ENCODE measurements at regions not wholly inside any gene's neighbourhood (a gene's known extent, or its start where the extent isn't known, plus 50 kb on each side); places are given as distances from the start of the nearest gene placed in this dataset.
"Not testable (repeated sequence)": the region's sequence is repeated elsewhere in the genome, so short reads cannot be mapped to it uniquely, and the experiment has no call there.

DNA sequence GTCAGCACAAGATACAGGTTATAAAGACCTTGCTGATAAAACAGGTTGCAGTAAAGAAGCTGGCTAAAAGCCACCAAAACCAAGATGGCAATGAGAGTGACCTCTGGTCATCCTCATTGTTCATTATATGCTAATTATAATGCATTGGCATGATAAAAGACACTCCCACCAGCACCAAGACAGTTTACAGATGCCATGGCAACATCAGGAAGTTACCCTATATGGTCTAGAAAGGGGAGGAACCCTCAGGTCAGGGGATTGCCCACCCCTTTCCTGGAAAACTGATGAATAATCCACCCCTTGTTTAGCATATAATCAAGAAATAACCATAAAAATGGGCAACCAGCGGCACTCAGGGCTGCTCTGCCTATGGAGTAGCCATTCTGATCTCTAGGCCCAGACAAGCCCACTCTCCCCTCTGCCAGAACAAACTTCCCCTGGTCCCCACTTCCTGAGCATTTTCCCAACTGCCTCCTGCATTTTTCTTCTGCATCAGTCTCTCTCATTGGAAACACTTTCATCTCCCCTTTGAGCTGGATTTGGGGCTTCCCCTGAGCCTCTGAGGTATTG lies 215.3 kb upstream of the SDK2 start:
- H3K23ac ChIP-seq (ENCODE audit: insufficient read length); H3K4me2 ChIP-seq (ENCODE audit: insufficient read depth in 1 of 2, low read depth in 2 of 2, low read length in 2 of 2); H2BK5ac ChIP-seq (ENCODE audit: low read depth, low read length); H4K8ac ChIP-seq (ENCODE audit: extremely low read depth, insufficient read depth, low read length); H3K4me1 ChIP-seq (replicated peaks in 1 of 4; ENCODE audit: control insufficient read depth in 3 of 4, insufficient read depth in 4 of 4, low read length in 3 of 4); H3K79me2 ChIP-seq (ENCODE audit: control insufficient read depth in 1 of 2, insufficient read depth in 2 of 2, low read length in 2 of 2); H3K27me3 ChIP-seq (replicated peaks in 1 of 4; ENCODE audit: control insufficient read depth in 3 of 4, extremely low read depth in 1 of 4, insufficient read depth in 3 of 4, low read length in 3 of 4); H3K79me1 ChIP-seq (ENCODE audit: low read depth, low read length); POLR2A ChIA-PET (ENCODE audit: partially characterized antibody); H3K36me3 ChIP-seq (ENCODE audit: control insufficient read depth in 2 of 4, insufficient read depth in 4 of 4, low read length in 3 of 4); H2AK5ac ChIP-seq (ENCODE audit: low read depth, low read length); H3K9me3 ChIP-seq (ENCODE audit: insufficient read depth in 2 of 2, low read depth in 1 of 2, low read length in 1 of 2); H3K9ac ChIP-seq (replicated peaks in 1 of 4; ENCODE audit: extremely low read depth in 1 of 4, low read depth in 3 of 4, low read length in 3 of 4); H4K91ac ChIP-seq (replicated peaks; ENCODE audit: insufficient read length, low read length); H3K23me2 ChIP-seq (ENCODE audit: low read depth, low read length); FAIRE-seq; H2BK15ac ChIP-seq (ENCODE audit: low read length); H3K27ac ChIP-seq (ENCODE audit: low read depth, low read length); H4K5ac ChIP-seq (ENCODE audit: insufficient read length, low read depth, low read length); H2BK12ac ChIP-seq (ENCODE audit: low read depth, low read length); H2BK20ac ChIP-seq (ENCODE audit: low read length); H3K56ac ChIP-seq (replicated peaks; ENCODE audit: insufficient read length, low read depth, low read length); H2AFZ ChIP-seq (ENCODE audit: low read length); H3K4me3 ChIP-seq (ENCODE audit: extremely low read depth in 1 of 4, insufficient read depth in 2 of 4, low read depth in 3 of 4, low read length in 4 of 4); H2BK120ac ChIP-seq (replicated peaks; ENCODE audit: low read depth, low read length); H3K4ac ChIP-seq (replicated peaks; ENCODE audit: insufficient read length, low read depth, low read length); H4K20me1 ChIP-seq (replicated peaks in 1 of 2; ENCODE audit: control insufficient read depth in 1 of 2, insufficient read depth in 2 of 2, low read length in 2 of 2); H3K18ac ChIP-seq (ENCODE audit: extremely low read depth, low read length); H3K14ac ChIP-seq (ENCODE audit: insufficient read length); DNase-seq (ENCODE audit: low read depth in 1 of 2, low spot score in 2 of 2): not testable (repeated sequence)
- CTCF ChIA-PET (ENCODE audit: partially characterized antibody): interaction anchor here (1.1 to 1.2 kb wide), 2 partner anchors 97 to 113 kb away, joined by 3 to 4 read pairs; no protein-coding TSS in a partner anchor
- 83% methylated on average over 1 of the region's 1 CpG; no CpG with 5 or more reads in 1 of the 2 experiments for WGBS, 2 experiments (ENCODE audit: extremely low coverage in 1 of 2, insufficient coverage in 1 of 2, insufficient read length in 1 of 2, insufficient replicate concordance in 2 of 2, low coverage in 1 of 2, low lambda C conversion rate in 2 of 2, missing lambda C conversion rate in 1 of 2)
